ENCODE measurements at regions not wholly inside any gene's neighbourhood (a gene's known extent, or its start where the extent isn't known, plus 50 kb on each side); places are given as distances from the start of the nearest gene placed in this dataset.

- TF ChIP-seq CTCF (IDR thresholded peaks at IDR 0.05): no peak
These were observed 244.9 kb downstream of the SEMA3D start for GRCh38 chr7:84941936-84942335.

DNA sequence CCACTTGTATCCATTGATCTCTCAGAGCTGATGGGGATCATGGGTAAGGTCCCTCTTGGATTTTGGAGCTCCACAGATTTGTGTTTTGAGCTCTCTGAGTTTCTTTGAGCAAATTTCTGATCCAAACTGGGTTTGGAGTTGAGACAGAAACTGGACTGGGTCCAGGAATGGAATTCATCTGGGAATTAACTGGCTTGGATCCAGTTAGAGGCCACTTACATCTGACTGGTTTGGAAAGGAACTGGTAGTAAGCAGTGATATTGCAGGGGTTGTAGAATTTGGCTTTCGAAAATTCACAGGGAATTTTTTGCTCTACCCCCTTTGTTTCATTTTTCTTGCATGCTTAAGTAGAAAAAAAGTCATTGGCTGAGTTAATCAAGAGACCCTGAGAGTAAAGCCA is 245.6 kb downstream of the SEMA3D start:
- TF ChIP-seq CTCF (IDR thresholded peaks at IDR 0.05): no peak

- no peak for TF ChIP-seq CTCF (IDR thresholded peaks at IDR 0.05)
These were observed 247.0 kb downstream of the SEMA3D start for GRCh38 chr7:84939888-84940287.

DNA sequence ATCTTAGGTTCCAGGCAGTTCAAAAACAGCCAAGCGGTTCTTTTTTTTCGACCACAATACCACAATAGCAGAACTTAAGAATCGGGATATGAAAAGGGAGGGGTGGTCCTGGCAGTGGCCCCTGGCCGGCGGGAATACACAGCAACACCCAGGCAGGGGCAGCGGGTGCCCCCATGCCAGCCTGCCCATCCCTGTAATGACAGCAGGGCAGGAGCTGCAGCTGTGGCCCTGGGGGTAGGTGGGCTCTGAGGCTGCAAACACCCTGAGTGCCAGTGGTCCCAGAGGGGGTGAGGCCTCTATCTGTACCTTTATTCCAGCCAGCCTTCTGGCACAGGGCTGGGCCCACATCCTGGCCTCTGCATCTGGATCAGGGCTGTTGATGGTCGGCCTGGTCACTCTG is 247.4 kb downstream of the SEMA3D start:
- TF ChIP-seq CTCF (IDR thresholded peaks at IDR 0.05): no peak

DNA sequence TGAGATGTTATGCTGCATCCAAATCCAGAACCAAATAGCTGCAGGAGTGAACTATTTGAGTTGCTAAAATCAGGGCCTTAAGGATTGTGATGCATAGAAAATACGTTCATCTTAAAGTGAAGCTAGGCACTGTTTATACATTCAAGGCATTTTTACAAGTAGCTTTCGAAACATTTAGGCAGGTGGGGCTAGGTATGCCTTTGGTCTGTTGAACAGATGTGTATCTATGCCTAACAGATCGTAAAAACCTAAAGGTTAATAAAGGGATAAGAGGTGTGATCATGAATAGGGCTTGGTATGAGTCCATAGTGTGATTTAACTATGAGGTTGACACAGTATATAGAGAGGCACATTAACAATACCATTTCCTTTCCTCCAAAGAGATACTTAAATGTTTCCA is 262.5 kb downstream of the SEMA3D start:
- TF ChIP-seq CTCF (IDR thresholded peaks at IDR 0.05): no peak

DNA sequence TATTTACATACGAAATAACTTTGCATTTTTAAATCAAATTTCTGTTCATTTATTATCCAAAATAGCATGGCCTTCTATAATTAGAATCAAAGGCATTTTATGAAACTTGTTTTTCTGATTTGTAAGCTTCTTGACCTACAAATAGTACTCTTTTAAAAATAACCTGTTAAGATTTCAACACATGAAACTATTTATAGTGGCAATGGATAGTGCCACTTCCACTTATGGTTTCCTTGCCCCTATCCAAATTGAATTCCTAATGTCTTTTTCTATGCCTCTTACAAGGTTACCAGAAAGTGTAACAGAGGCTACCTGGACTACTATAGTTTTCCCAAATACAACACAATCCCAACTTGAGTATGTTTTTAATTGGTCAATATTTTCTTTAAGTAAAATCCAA is 263.5 kb downstream of the SEMA3D start:
- no peak for TF ChIP-seq CTCF (IDR thresholded peaks at IDR 0.05)

DNA sequence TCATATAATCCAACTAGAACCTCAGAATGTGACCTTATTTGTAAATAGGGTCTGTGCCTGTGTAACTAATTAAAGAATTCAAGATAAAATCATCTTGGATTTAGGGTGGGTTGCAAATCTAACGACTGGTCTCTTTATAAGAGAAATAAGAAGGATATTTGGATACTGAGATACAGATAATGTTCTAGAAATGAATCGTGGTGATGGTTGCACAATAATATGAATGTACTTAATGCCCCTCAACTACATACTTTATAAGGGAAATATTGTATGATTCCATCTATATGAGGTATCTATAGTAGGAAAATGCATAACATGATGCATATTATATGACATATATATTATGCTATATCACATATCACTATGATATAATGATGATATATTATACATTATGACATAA is 265.7 kb downstream of the SEMA3D start:
- TF ChIP-seq CTCF (IDR thresholded peaks at IDR 0.05): no peak

- no peak for TF ChIP-seq CTCF (IDR thresholded peaks at IDR 0.05)
These were observed 270.7 kb downstream of the SEMA3D start for GRCh38 chr7:84916161-84916560.
